Thymus (tissue), 11 donors: ENCODE measurements at regions not wholly inside any gene's neighbourhood (a gene's known extent, or its start where the extent isn't known, plus 50 kb on each side); places are given as distances from the start of the nearest gene placed in this dataset.

Experiments
- DNase-seq, 9 donors: peaks; one replicate each; pipeline ENCODE4 v3.0.0-alpha.2; 2013; ENCODE audit warnings: low spot score in 9 of 9, low read depth in 6 of 9, missing footprints in 1 of 9
- H3K27ac ChIP-seq, 2 donors: one replicate each; pipeline ENCODE4 v1.5.1; 2013; ENCODE audit warnings: control low read depth in 1 of 2, low read depth in 1 of 2, low read length in 1 of 2, mild to moderate bottlenecking in 1 of 2, moderate library complexity in 1 of 2
- H3K27me3 ChIP-seq, 2 donors: one replicate each; pipeline ENCODE4 v1.5.1; 2013; ENCODE audit warnings: low read length in 1 of 2; ENCODE audit not compliant: control insufficient read depth in 2 of 2, insufficient read depth in 1 of 2
- H3K36me3 ChIP-seq, 2 donors: one replicate each; pipeline ENCODE4 v1.5.1; 2013; ENCODE audit warnings: low read length in 1 of 2, mild to moderate bottlenecking in 1 of 2, moderate library complexity in 1 of 2; ENCODE audit not compliant: control insufficient read depth in 2 of 2, insufficient read depth in 2 of 2
- H3K4me1 ChIP-seq, 2 donors: one replicate each; pipeline ENCODE4 v1.5.1; 2013; ENCODE audit warnings: low read length in 2 of 2; ENCODE audit not compliant: control insufficient read depth in 2 of 2, insufficient read depth in 2 of 2
- H3K4me3 ChIP-seq, 2 donors: one replicate each; pipeline ENCODE4 v1.5.1; 2013; ENCODE audit warnings: low read length in 2 of 2, control low read depth in 1 of 2, mild to moderate bottlenecking in 1 of 2
- H3K9me3 ChIP-seq, 2 donors: one replicate each; pipeline ENCODE4 v1.5.1; 2013; ENCODE audit warnings: low read length in 1 of 2, mild to moderate bottlenecking in 1 of 2; ENCODE audit not compliant: control insufficient read depth in 2 of 2, insufficient read depth in 1 of 2
- WGBS: extraction: QIAGEN DNeasy Blood & Tissue Kit; methylation state at CpG from one replicate; pipeline ENCODE4 v1.1.7; 2013; 5-methylcytosine and 5-hydroxymethylcytosine counted together
- donor health status: healthy.

DNA sequence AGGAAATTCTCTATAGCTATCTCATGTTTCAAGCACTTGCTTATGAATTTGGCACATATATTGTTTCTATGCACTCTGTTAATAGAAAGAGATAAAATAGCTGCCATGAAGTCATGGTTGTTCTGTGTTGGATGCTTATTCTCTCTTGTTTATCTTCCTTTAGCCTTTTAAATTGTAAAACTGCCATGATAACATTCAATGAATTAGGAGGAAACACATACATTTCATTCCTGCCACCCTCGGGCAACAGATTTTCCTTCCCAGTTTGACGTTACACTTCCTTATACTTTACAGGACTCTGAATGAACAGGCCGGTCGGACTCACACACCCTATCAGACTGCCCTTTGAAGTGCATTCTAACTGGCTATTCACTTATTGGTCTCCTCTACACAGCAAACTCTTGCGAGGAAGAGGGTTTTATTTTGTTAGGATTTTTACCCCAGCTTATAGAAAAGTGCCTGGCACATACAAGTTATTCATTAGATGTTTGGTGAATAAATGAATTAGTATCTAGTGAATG, 65.7 kb upstream of the FERD3L start:
- no peak overlapping the region for H3K27ac ChIP-seq
- 82% methylated on average over 5 of the region's 5 CpGs for WGBS
- no peak for DNase-seq
- no peaks in the 10 kb centered on the region for H3K36me3 ChIP-seq
- no peaks in the 10 kb centered on the region for H3K4me1 ChIP-seq
- no peaks in the 10 kb centered on the region for H3K27me3 ChIP-seq
- no peak overlapping the region for H3K4me3 ChIP-seq
- no peaks in the 10 kb centered on the region for H3K9me3 ChIP-seq

DNA sequence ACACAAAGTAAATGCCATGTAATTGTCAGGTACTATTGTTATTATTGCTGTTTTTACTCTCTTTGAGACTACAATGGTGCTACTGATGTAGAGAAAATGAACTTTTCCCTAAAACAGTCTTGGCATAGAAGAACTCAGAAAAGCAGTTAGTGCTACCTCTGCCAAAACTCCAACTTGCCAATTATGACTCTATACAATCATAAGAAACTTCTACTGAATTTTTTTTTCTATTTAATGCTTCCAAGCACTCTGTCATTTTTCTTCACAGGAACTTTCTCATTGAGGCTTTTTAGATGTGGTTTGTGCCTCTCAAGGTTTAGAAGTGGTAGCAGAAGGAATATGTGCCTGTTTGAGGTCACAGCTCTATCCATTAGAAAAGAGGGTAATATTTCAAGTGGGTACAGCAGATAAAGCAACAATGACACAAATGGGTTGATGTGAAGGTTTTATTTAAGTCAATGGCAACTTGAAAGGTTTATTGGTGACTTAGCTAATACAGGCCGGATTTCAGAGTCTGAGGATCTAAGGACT, 64.0 kb upstream of the FERD3L start:
- WGBS, result 63% methylated on average over 1 of the region's 1 CpG
- Histone ChIP-seq H3K4me1 (no peaks in the 10 kb centered on the region), H3K9me3 (no peaks in the 10 kb centered on the region), H3K4me3 (no peak overlapping the region), H3K36me3 (no peaks in the 10 kb centered on the region), H3K27me3 (no peaks in the 10 kb centered on the region), H3K27ac (no peak overlapping the region)
- no peak for DNase-seq

DNA sequence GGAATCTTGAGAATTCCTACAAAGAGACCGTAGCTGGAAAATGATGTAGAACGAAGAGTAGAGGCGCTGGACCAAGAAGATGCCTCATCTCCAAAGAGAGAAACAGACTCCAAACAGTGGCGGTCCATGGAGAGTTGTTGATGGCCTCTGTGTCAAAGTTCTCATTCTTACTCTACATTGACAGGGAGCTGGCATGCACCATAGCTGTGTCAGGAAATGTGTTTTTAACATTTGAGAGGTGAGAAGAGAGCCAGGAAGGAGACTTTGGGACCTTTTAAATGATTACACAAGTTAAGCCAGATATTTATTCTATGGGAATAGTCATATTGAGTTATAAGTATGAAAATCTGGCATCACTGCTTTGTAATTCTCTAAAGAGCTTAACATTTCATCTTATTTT, 61.5 kb upstream of the FERD3L start:
- Histone ChIP-seq H3K4me3 (no peak overlapping the region), H3K4me1 (no peaks in the 10 kb centered on the region), H3K9me3 (no peaks in the 10 kb centered on the region), H3K36me3 (no peaks in the 10 kb centered on the region), H3K27me3 (no peaks in the 10 kb centered on the region), H3K27ac (no peak overlapping the region)
- 96% methylated on average over 4 of the region's 4 CpGs for WGBS
- no peak for DNase-seq

DNA sequence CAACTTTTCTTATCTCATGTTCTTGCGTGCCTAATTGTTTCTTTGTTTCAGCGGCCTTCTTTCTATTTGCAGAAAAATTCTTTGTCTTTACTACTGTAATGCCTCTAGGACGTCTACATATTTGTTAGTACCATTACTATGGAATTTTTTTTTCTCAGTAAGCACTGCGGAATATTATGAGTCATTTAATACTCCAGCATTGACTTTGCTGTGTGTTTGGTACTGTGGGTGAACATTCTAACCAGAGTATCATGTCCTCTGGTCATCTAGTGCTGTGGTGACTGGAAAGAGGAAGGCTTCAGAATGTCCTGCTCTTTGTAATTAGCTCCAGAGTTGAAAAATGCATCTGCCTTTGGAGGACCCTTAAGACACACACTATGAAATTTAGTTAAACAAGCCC, 58.5 kb upstream of the FERD3L start:
- H3K36me3 ChIP-seq, result no peaks in the 10 kb centered on the region
- no peak for DNase-seq
- no peaks in the 10 kb centered on the region for H3K27me3 ChIP-seq
- H3K4me1 ChIP-seq, result no peaks in the 10 kb centered on the region
- no peak overlapping the region for H3K4me3 ChIP-seq
- 93% methylated on average over 4 of the region's 4 CpGs for WGBS
- H3K9me3 ChIP-seq, result no peaks in the 10 kb centered on the region
- H3K27ac ChIP-seq, result no peak overlapping the region

DNA sequence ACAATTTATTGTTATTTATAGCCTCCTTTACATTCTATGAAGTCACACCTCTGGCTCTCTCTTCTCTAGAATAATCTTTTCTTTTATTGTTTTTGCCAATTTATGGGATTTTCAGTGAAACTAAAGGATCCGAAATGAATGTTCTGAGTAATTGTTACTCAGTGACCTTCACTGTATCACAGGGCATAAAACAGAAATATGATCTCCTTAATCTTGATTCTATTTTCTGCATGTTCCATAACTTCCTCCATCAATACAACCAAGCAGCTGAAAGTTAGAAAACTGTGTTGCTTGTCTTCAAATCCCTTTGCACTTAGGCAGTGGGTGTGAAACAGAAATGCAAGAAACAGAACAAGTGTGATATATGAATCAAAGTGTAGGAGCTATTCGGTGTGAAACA, 57.4 kb upstream of the FERD3L start:
- no peaks in the 10 kb centered on the region for H3K36me3 ChIP-seq
- H3K27ac ChIP-seq, result no peak overlapping the region
- H3K4me1 ChIP-seq, result no peaks in the 10 kb centered on the region
- WGBS, result 89% methylated on average over 2 of the region's 2 CpGs
- H3K9me3 ChIP-seq, result no peaks in the 10 kb centered on the region
- no peaks in the 10 kb centered on the region for H3K27me3 ChIP-seq
- DNase-seq, result no peak
- no peak overlapping the region for H3K4me3 ChIP-seq
